OCI-LY7 (cell line): ENCODE measurements at regions not wholly inside any gene's neighbourhood (a gene's known extent, or its start where the extent isn't known, plus 50 kb on each side); places are given as distances from the start of the nearest gene placed in this dataset.

Experiments
- BruUV-seq: library from RNA; stranded (reverse); fragments of 400-500 nt; replicated peaks from 2 replicates; lab custom pipeline; 2021; lab: Mats Ljungman, UMichigan
- CTCF ChIA-PET: fragments of 300-600 bp; sonication (Branson Sonifier 250); formaldehyde crosslinking; loops from one replicate; lab custom pipeline; 2022; ENCODE audit warnings: antibody characterized with exemption; ENCODE audit not compliant: unreplicated experiment; lab: Charles Lee
- POLR2A ChIA-PET: fragments of 300-600 bp; sonication (Branson Sonifier 250); formaldehyde crosslinking; loops from one replicate; lab custom pipeline; 2022; ENCODE audit warnings: antibody characterized with exemption; lab: Charles Lee
- DNase-seq: peaks from one replicate; pipeline ENCODE4 v3.0.0-alpha.2; 2015; ENCODE audit warnings: low spot score
- H2AFZ ChIP-seq: fragments of 200-600 bp; sonication (generic), shearing (Covaris generic); 2 replicates; pipeline ENCODE4 v1.6.1; 2014; ENCODE audit warnings: mild to moderate bottlenecking, antibody characterized with exemption, low read length, moderate library complexity
- H3K27ac ChIP-seq: fragments of 200-600 bp; sonication (generic); 2 replicates; pipeline ENCODE4 v1.5.1; 2014; ENCODE audit warnings: mixed run types, low read depth, mild to moderate bottlenecking, moderate library complexity, low read length, inconsistent platforms; ENCODE audit not compliant: poor library complexity, severe bottlenecking
- H3K36me3 ChIP-seq: fragments of 200-600 bp; sonication (generic); 2 replicates; pipeline ENCODE4 v1.6.1; 2014; ENCODE audit warnings: mild to moderate bottlenecking, antibody characterized with exemption, low read length, moderate library complexity, mixed read lengths; ENCODE audit not compliant: insufficient read depth
- H3K4me1 ChIP-seq: fragments of 200-600 bp; sonication (generic); 2 replicates; pipeline ENCODE4 v1.5.1; 2014; ENCODE audit warnings: mild to moderate bottlenecking, low read length; ENCODE audit not compliant: insufficient read depth, poor library complexity, severe bottlenecking
- H3K4me2 ChIP-seq: fragments of 200-600 bp; sonication (generic); 2 replicates; pipeline ENCODE4 v1.6.1; 2014; ENCODE audit warnings: mild to moderate bottlenecking, low read length
- H3K4me3 ChIP-seq: fragments of 200-600 bp; sonication (generic); 2 replicates; pipeline ENCODE4 v1.5.1; 2014; ENCODE audit warnings: mild to moderate bottlenecking, low read depth, low read length; ENCODE audit not compliant: poor library complexity, severe bottlenecking
- H3K79me2 ChIP-seq: fragments of 200-600 bp; sonication (generic); 2 replicates; pipeline ENCODE4 v1.6.1; 2016; ENCODE audit warnings: low read depth, mild to moderate bottlenecking, low read length, moderate library complexity, mixed read lengths; ENCODE audit not compliant: insufficient read depth
- H3K9me2 ChIP-seq: fragments of 200-600 bp; sonication (generic); 2 replicates; pipeline ENCODE4 v1.6.1; 2016; ENCODE audit warnings: mild to moderate bottlenecking, low read length, mixed read lengths; ENCODE audit not compliant: insufficient read depth
- H3K9me3 ChIP-seq: fragments of 200-600 bp; sonication (generic); 2 replicates; pipeline ENCODE4 v1.6.1; 2014; ENCODE audit warnings: mild to moderate bottlenecking, mixed run types, low read length, mixed read lengths
- H4K20me1 ChIP-seq: fragments of 200-600 bp; sonication (generic); 2 replicates; pipeline ENCODE4 v1.6.1; 2014; ENCODE audit warnings: mild to moderate bottlenecking, antibody characterized with exemption, low read length, moderate library complexity, mixed read lengths; ENCODE audit not compliant: insufficient read depth
- CTCF ChIP-seq: fragments of 200-600 bp; sonication (generic); conservative IDR thresholded peaks from 2 replicates; pipeline ENCODE4 v1.5.1; 2014; ENCODE audit warnings: mild to moderate bottlenecking, antibody characterized with exemption, low read length, moderate library complexity, mixed read lengths
- EZH2phosphoT487 ChIP-seq: fragments of 200-600 bp; sonication (generic); IDR thresholded peaks from 2 replicates; pipeline ENCODE4 v1.6.1; 2018; ENCODE audit warnings: low read depth, borderline replicate concordance, mild to moderate bottlenecking, mixed run types, antibody characterized with exemption, low read length, moderate library complexity, mixed read lengths
- intact Hi-C: fragments of 100-400 bp; cut with micrococcal nuclease; formaldehyde crosslinking; loops from one replicate; pipeline ENCODE4 v1.10.0; 2022; ENCODE audit not compliant: unreplicated experiment

GRCh38 chr22:48602805-48603518, 1224.7 kb downstream of the BRD1 start:
- no peaks in the 10 kb centered on the region for H3K36me3 ChIP-seq
- no TSS peak for BruUV-seq
- no peaks in the 10 kb centered on the region for H3K79me2 ChIP-seq
- no peaks in the 10 kb centered on the region for H3K9me3 ChIP-seq
- no peak overlapping the region for H2AFZ ChIP-seq
- no peaks in the 10 kb centered on the region for H4K20me1 ChIP-seq
- ChIA-PET POLR2A (no interaction called here), CTCF (no interaction called here)
- H3K4me1 ChIP-seq, result no peaks in the 10 kb centered on the region
- H3K27ac ChIP-seq, result no peak overlapping the region
- no peak for TF ChIP-seq EZH2phosphoT487
- no peak for TF ChIP-seq CTCF
- no peak overlapping the region for H3K4me3 ChIP-seq
- no peak for DNase-seq
- no peaks in the 10 kb centered on the region for H3K9me2 ChIP-seq
- no peak overlapping the region for H3K4me2 ChIP-seq
- intact Hi-C loops, result no loop called here

- no peak overlapping the region for H3K4me2 ChIP-seq
- BruUV-seq, result no TSS peak
- H2AFZ ChIP-seq, result no peak overlapping the region
- H3K27ac ChIP-seq, result no peak overlapping the region
- H3K36me3 ChIP-seq, result no peaks in the 10 kb centered on the region
- H3K9me2 ChIP-seq, result no peaks in the 10 kb centered on the region
- ChIA-PET POLR2A (no interaction called here), CTCF (no interaction called here)
- no peak for TF ChIP-seq CTCF
- TF ChIP-seq EZH2phosphoT487, result no peak
- no peak for DNase-seq
- no peaks in the 10 kb centered on the region for H3K4me1 ChIP-seq
- H3K79me2 ChIP-seq, result no peaks in the 10 kb centered on the region
- no peaks in the 10 kb centered on the region for H3K9me3 ChIP-seq
- H4K20me1 ChIP-seq, result no peaks in the 10 kb centered on the region
- no peak overlapping the region for H3K4me3 ChIP-seq
- intact Hi-C loops, result no loop called here
Measured at GRCh38 chr22:48600681-48601080, 1227.0 kb downstream of the BRD1 start.

GRCh38 chr22:48600171-48600570, 1227.5 kb downstream of the BRD1 start:
- Histone ChIP-seq H3K9me2 (no peaks in the 10 kb centered on the region), H3K4me3 (no peak overlapping the region), H3K4me2 (no peak overlapping the region), H2AFZ (no peak overlapping the region), H3K79me2 (no peaks in the 10 kb centered on the region), H3K27ac (no peak overlapping the region), H3K4me1 (no peaks in the 10 kb centered on the region), H3K36me3 (no peaks in the 10 kb centered on the region), H4K20me1 (no peaks in the 10 kb centered on the region), H3K9me3 (no peaks in the 10 kb centered on the region)
- TF ChIP-seq EZH2phosphoT487, result no peak
- TF ChIP-seq CTCF, result no peak
- BruUV-seq, result no TSS peak
- POLR2A ChIA-PET, result no interaction called here
- CTCF ChIA-PET, result no interaction called here
- DNase-seq, result no peak
- intact Hi-C loops, result no loop called here
